Retinal pigment epithelial cell (primary cell): ENCODE measurements at regions not wholly inside any gene's neighbourhood (a gene's known extent, or its start where the extent isn't known, plus 50 kb on each side); places are given as distances from the start of the nearest gene placed in this dataset.

Experiments used
- DNase-seq: peaks from one replicate; pipeline ENCODE4 v3.0.0-alpha.2; 2010; ENCODE audit warnings: low read depth
- H3K4me3 ChIP-seq: 2 replicates; pipeline ENCODE4 v1.5.1; 2011; ENCODE audit warnings: mild to moderate bottlenecking, low read length, control low read depth, moderate library complexity
- TF ChIP-seq, protein P1 (sequence below): conservative IDR thresholded peaks from 2 replicates; pipeline ENCODE4 v1.5.1; 2011; ENCODE audit warnings: low read depth, low read length, control low read depth, inconsistent platforms

- TF ChIP-seq, protein P1, sequence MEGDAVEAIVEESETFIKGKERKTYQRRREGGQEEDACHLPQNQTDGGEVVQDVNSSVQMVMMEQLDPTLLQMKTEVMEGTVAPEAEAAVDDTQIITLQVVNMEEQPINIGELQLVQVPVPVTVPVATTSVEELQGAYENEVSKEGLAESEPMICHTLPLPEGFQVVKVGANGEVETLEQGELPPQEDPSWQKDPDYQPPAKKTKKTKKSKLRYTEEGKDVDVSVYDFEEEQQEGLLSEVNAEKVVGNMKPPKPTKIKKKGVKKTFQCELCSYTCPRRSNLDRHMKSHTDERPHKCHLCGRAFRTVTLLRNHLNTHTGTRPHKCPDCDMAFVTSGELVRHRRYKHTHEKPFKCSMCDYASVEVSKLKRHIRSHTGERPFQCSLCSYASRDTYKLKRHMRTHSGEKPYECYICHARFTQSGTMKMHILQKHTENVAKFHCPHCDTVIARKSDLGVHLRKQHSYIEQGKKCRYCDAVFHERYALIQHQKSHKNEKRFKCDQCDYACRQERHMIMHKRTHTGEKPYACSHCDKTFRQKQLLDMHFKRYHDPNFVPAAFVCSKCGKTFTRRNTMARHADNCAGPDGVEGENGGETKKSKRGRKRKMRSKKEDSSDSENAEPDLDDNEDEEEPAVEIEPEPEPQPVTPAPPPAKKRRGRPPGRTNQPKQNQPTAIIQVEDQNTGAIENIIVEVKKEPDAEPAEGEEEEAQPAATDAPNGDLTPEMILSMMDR: no peak
- no peak for DNase-seq
- H3K4me3 ChIP-seq: no peak overlapping the region
Observed at GRCh38 chr3:69524816-69525215, 138.9 kb upstream of the FRMD4B start.

- TF ChIP-seq, protein P1: no peak
- no peak for DNase-seq
- no peak overlapping the region for H3K4me3 ChIP-seq
Observed at GRCh38 chr3:69521286-69521685, 135.4 kb upstream of the FRMD4B start.

- TF ChIP-seq, protein P1: no peak
- no peak for DNase-seq
- H3K4me3 ChIP-seq: no peak overlapping the region
Observed at GRCh38 chr3:69511361-69511760, 125.5 kb upstream of the FRMD4B start.

DNA sequence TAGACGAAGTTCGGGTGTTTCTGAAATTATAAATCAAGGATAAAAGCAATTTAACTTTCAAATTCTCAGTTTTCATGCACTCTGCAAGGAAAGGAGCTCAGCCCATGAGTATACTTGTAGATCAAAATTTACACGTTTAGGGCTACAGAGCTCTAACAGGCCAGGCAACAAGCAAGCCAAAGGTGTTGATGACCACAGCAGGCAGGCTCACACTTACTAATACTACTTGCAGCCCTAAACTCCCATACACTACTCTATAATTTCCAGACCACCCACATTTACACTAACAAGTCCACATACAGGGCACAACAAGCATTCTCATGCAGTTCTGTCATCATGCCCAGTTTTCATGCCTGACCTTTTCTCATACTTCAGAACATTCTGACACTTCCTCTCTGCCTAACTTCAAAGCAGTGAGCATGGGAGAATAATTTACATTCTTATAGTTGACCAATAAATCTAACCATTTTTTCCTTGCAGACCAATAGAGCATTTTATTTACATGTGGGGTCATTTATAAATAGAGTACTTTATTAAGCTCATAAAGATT is 124.7 kb upstream of the FRMD4B start:
- DNase-seq: no peak
- TF ChIP-seq, protein P1: no peak
- H3K4me3 ChIP-seq: no peak overlapping the region

DNA sequence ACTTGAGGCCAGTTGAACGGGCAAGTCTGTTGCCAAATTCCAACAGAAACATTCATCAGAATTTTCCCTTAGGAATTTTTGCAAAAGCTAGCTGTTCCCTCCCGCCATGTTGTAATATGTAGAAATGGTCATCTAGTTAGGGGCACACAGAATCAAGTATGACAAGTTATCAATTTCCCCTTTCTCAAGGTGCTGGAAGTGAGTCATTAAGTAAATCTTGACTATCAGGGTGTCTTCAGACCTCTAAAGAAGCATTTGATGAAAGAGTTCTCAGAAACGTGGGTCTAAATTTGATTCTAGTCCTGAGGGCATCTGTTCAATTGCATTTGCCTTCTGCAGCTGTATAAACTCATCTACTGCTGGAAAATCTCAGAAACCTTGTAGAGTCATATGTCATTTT is 123.4 kb upstream of the FRMD4B start:
- DNase-seq: no peak
- no peak overlapping the region for H3K4me3 ChIP-seq
- TF ChIP-seq, protein P1: no peak

GRCh38 chr3:69505770-69506407 is 120.0 kb upstream of the FRMD4B start:
- TF ChIP-seq, protein P1: no peak
- DNase-seq: peak; percentile 11
- no peak overlapping the region for H3K4me3 ChIP-seq

GRCh38 chr3:69504232-69504631 is 118.3 kb upstream of the FRMD4B start:
- TF ChIP-seq, protein P1: no peak
- DNase-seq: no peak
- no peak overlapping the region for H3K4me3 ChIP-seq
